ENCODE measurements at regions not wholly inside any gene's neighbourhood (a gene's known extent, or its start where the extent isn't known, plus 50 kb on each side); places are given as distances from the start of the nearest gene placed in this dataset.

DNA sequence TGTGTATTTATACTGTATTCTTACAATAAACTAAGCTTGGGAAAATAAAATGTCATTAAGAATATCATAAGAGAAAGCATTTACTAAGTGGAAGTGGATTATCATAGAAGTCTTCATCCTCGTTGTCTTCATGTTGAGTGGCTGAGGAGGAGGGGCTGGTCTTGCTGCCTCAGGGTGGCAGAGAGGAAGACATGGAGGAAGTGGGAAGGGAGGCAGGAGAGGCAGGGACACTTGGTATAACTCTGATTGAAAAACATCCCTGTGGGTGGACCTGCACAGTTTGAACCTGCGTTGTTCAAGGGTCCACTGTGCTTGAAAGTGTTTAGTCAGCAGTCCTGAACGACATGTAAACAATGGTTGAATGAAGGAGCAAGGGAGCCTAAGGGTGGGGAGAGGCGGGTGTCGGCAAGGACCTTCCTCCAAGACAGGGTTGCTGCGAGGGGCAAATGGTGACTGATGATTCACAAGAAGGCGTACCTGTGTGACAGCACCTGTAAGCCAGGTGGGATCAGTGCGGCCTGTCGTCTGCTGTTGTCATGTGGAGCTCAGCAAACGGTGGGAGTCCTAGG lies 103.8 kb upstream of the KLF13 start:
- TF ChIP-seq, protein P1, sequence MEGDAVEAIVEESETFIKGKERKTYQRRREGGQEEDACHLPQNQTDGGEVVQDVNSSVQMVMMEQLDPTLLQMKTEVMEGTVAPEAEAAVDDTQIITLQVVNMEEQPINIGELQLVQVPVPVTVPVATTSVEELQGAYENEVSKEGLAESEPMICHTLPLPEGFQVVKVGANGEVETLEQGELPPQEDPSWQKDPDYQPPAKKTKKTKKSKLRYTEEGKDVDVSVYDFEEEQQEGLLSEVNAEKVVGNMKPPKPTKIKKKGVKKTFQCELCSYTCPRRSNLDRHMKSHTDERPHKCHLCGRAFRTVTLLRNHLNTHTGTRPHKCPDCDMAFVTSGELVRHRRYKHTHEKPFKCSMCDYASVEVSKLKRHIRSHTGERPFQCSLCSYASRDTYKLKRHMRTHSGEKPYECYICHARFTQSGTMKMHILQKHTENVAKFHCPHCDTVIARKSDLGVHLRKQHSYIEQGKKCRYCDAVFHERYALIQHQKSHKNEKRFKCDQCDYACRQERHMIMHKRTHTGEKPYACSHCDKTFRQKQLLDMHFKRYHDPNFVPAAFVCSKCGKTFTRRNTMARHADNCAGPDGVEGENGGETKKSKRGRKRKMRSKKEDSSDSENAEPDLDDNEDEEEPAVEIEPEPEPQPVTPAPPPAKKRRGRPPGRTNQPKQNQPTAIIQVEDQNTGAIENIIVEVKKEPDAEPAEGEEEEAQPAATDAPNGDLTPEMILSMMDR (IDR thresholded peaks at IDR 0.05; ENCODE audit: low read length) = no peak
- no peak for TF ChIP-seq EZH2phosphoT487 (IDR thresholded peaks at IDR 0.05; ENCODE audit: low read length)

All from MM.1S (cell line).